Stimulated activated CD4-positive, alpha-beta T cell treated with anti-CD3 and anti-CD28 coated beads, Interleukin-12 subunit alpha, Interleukin-12 subunit beta, amount 100 ng/mL, for 48 hours (primary cell): ENCODE measurements at regions not wholly inside any gene's neighbourhood (a gene's known extent, or its start where the extent isn't known, plus 50 kb on each side); places are given as distances from the start of the nearest gene placed in this dataset.

Source experiments
- DNase-seq, 3 donors: peaks; one replicate each; pipeline ENCODE4 v3.0.0-alpha.2; 2020; ENCODE audit warnings: low read depth in 2 of 3, low spot score in 1 of 3

- DNase-seq: no peak
Observed at GRCh38 chr14:73782623-73783022, 68.4 kb upstream of the PNMA1 start.

- no peak for DNase-seq
Observed at GRCh38 chr14:73780896-73781295, 66.7 kb upstream of the PNMA1 start.

- DNase-seq: no peak
Observed at GRCh38 chr14:73780391-73780790, 66.2 kb upstream of the PNMA1 start.

- no peak for DNase-seq
Observed at GRCh38 chr14:73778736-73779135, 64.6 kb upstream of the PNMA1 start.

- no peak for DNase-seq
Observed at GRCh38 chr14:73777420-73777819, 63.2 kb upstream of the PNMA1 start.

- DNase-seq: no peak
Observed at GRCh38 chr14:73776194-73776537, 62.0 kb upstream of the PNMA1 start.

GRCh38 chr14:73775339-73776193 is 61.4 kb upstream of the PNMA1 start:
- DNase-seq: no peak

- no peak for DNase-seq
Observed at GRCh38 chr14:73774671-73775070, 60.5 kb upstream of the PNMA1 start.

GRCh38 chr14:73774241-73774570 is 60.0 kb upstream of the PNMA1 start:
- DNase-seq: no peak

- no peak for DNase-seq
Observed at GRCh38 chr14:73773441-73774240, 59.5 kb upstream of the PNMA1 start.

GRCh38 chr14:73771848-73772638 is 57.9 kb upstream of the PNMA1 start:
- DNase-seq: peak in 2 of 3 donors; percentile 62 to 78

- DNase-seq: no peak
Observed at GRCh38 chr14:73770977-73771847, 57.0 kb upstream of the PNMA1 start.

GRCh38 chr14:73768107-73768506 is 53.9 kb upstream of the PNMA1 start:
- DNase-seq: no peak

- DNase-seq: no peak
Observed at GRCh38 chr14:73764406-73765280, 50.5 kb upstream of the PNMA1 start.
